ENCODE measurements at regions not wholly inside any gene's neighbourhood (a gene's known extent, or its start where the extent isn't known, plus 50 kb on each side); places are given as distances from the start of the nearest gene placed in this dataset.
A peak's percentile ranks its signal among the peaks of the same experiment; 100 is the strongest.

DNA sequence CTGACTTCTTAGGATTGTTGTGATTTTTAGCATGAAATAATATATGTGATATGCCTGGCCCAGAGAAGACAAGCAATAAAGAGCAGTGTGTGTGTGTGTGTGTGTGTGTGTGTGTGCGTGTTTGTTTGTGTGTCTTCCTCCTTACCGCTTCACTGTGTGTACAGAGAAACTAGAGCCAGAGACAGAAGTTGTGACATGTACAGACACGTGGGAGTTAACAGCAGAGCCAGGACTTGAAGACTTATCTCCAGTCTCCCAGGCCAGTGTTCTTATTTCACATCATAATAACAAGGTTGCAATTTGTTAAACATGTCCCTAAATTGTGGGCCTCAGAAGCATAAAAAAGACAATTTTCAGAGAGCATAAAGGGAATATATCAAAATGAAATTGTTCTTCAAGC, 192.0 kb upstream of the JUN start:
- DNase-seq (ENCODE audit: low spot score) (no peak), ATAC-seq (ENCODE audit: low read depth) (peak; percentile 61; the same call in 2 of the 3 replicates)
- TF ChIP-seq, protein P1, sequence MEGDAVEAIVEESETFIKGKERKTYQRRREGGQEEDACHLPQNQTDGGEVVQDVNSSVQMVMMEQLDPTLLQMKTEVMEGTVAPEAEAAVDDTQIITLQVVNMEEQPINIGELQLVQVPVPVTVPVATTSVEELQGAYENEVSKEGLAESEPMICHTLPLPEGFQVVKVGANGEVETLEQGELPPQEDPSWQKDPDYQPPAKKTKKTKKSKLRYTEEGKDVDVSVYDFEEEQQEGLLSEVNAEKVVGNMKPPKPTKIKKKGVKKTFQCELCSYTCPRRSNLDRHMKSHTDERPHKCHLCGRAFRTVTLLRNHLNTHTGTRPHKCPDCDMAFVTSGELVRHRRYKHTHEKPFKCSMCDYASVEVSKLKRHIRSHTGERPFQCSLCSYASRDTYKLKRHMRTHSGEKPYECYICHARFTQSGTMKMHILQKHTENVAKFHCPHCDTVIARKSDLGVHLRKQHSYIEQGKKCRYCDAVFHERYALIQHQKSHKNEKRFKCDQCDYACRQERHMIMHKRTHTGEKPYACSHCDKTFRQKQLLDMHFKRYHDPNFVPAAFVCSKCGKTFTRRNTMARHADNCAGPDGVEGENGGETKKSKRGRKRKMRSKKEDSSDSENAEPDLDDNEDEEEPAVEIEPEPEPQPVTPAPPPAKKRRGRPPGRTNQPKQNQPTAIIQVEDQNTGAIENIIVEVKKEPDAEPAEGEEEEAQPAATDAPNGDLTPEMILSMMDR (IDR thresholded peaks at IDR 0.05; ENCODE audit: poor library complexity, severe bottlenecking), result no peak
- Histone ChIP-seq H3K27ac (ENCODE audit: poor library complexity, severe bottlenecking) (no peak overlapping the region), H3K27me3 (ENCODE audit: insufficient read depth, poor library complexity, severe bottlenecking) (no peaks in the 10 kb centered on the region), H3K4me1 (ENCODE audit: insufficient read depth, poor library complexity, severe bottlenecking) (peaks cover 8% of the 10 kb centered on the region), H3K9me3 (ENCODE audit: severe bottlenecking) (no peaks in the 10 kb centered on the region), H3K36me3 (ENCODE audit: low read depth) (no peaks in the 10 kb centered on the region), H3K4me3 (ENCODE audit: severe bottlenecking) (no peak overlapping the region)

DNA sequence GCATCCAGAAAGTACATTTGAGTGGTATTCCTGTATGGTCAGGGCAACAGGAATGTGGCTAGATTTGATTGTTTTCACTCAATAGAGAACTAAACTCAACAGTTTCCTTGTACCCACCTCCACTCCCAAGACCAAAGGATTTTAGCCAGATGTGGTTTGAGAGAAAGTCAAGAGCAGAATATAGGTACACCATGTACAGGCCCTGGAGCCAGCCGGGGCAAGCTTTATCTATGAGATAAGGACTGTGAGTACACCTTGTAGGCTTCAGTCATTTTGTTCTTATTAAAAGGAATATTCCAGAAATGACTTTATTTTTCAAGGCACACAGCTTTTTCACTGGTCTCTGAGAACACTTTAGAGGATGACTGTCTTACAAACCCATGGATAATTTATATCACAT, 192.4 kb upstream of the JUN start:
- peaks cover 8% of the 10 kb centered on the region for H3K4me1 ChIP-seq (ENCODE audit: insufficient read depth, poor library complexity, severe bottlenecking)
- H3K27ac ChIP-seq (ENCODE audit: poor library complexity, severe bottlenecking), result no peak overlapping the region
- DNase-seq (ENCODE audit: low spot score) (no peak), ATAC-seq (ENCODE audit: low read depth) (no peak)
- no peak overlapping the region for H3K4me3 ChIP-seq (ENCODE audit: severe bottlenecking)
- no peaks in the 10 kb centered on the region for H3K36me3 ChIP-seq (ENCODE audit: low read depth)
- H3K9me3 ChIP-seq (ENCODE audit: severe bottlenecking), result no peaks in the 10 kb centered on the region
- TF ChIP-seq, protein P1 (IDR thresholded peaks at IDR 0.05; ENCODE audit: poor library complexity, severe bottlenecking), result no peak
- no peaks in the 10 kb centered on the region for H3K27me3 ChIP-seq (ENCODE audit: insufficient read depth, poor library complexity, severe bottlenecking)

DNA sequence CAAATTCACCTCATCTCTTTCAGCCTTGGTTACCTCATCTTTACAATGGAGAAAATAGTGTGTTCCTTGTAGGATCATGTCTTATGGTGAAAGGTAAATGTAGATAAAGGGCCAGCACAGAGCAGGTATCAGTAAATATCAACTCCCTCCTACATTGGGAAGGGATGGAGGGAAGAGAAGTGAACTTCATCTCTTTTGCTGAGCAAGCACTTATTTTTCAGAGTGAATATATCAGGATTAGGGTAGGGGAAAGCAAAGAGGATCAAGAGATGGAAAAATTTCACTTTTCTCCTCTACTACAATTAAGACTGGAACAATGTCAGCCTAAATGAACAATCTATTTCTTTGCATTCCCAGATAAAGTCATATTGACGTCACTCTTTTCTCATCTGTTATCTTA, 193.8 kb upstream of the JUN start:
- DNase-seq (ENCODE audit: low spot score), result no peak
- Histone ChIP-seq H3K27me3 (ENCODE audit: insufficient read depth, poor library complexity, severe bottlenecking) (no peaks in the 10 kb centered on the region), H3K36me3 (ENCODE audit: low read depth) (no peaks in the 10 kb centered on the region), H3K4me1 (ENCODE audit: insufficient read depth, poor library complexity, severe bottlenecking) (peaks cover 8% of the 10 kb centered on the region), H3K27ac (ENCODE audit: poor library complexity, severe bottlenecking) (no peak overlapping the region), H3K9me3 (ENCODE audit: severe bottlenecking) (no peaks in the 10 kb centered on the region), H3K4me3 (ENCODE audit: severe bottlenecking) (no peak overlapping the region)
- TF ChIP-seq, protein P1 (IDR thresholded peaks at IDR 0.05; ENCODE audit: poor library complexity, severe bottlenecking), result no peak
- ATAC-seq (ENCODE audit: low read depth), result no peak

DNA sequence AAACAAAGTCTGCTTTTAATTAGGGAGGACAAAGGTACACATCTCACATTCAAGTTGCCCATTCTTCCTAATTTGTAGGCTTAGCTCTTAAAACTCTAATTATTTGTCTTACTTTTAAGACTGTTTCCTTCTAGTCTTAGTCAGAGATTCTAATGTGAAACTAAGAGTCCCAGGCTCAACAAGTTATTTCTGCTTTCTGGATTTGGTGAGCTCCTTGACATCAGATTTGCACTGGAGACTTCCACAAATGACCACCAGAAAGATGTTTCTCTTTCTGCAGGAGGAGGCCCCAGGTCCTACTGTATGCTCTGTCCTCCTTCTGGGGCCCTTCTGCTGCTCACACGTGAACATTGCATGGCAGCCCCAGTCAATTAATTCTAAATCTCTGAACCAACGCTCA, 194.2 kb upstream of the JUN start:
- Histone ChIP-seq H3K9me3 (ENCODE audit: severe bottlenecking) (no peaks in the 10 kb centered on the region), H3K27me3 (ENCODE audit: insufficient read depth, poor library complexity, severe bottlenecking) (no peaks in the 10 kb centered on the region), H3K4me3 (ENCODE audit: severe bottlenecking) (no peak overlapping the region), H3K36me3 (ENCODE audit: low read depth) (no peaks in the 10 kb centered on the region), H3K27ac (ENCODE audit: poor library complexity, severe bottlenecking) (no peak overlapping the region), H3K4me1 (ENCODE audit: insufficient read depth, poor library complexity, severe bottlenecking) (peaks cover 8% of the 10 kb centered on the region)
- ATAC-seq (ENCODE audit: low read depth) (no peak), DNase-seq (ENCODE audit: low spot score) (no peak)
- TF ChIP-seq, protein P1 (IDR thresholded peaks at IDR 0.05; ENCODE audit: poor library complexity, severe bottlenecking), result no peak

DNA sequence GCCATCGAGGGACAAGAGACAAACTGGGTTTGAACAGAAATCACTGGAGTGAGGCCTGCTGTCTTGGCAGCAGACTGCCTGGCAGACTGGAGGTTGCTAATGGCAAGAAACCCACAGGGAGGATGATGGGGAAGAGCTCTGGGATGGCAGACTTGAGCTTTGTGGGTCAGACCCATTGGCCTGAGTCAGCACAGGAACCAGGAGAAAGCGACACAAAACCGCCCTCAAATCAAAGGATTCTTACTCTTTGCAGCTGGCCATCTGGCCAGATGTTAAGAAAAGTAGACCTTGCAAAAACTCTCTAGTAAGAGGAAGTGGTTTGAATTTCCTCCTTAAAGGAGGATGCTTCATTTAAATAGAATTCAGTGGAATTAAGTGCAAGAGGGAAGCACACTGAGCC, 195.2 kb upstream of the JUN start:
- H3K36me3 ChIP-seq (ENCODE audit: low read depth), result no peaks in the 10 kb centered on the region
- ATAC-seq (ENCODE audit: low read depth), result no peak
- H3K27ac ChIP-seq (ENCODE audit: poor library complexity, severe bottlenecking), result no peak overlapping the region

More for the DNA sequence above, 195.2 kb upstream of the JUN start:
- no peak overlapping the region for H3K4me3 ChIP-seq (ENCODE audit: severe bottlenecking)
- TF ChIP-seq, protein P1 (IDR thresholded peaks at IDR 0.05; ENCODE audit: poor library complexity, severe bottlenecking), result no peak
- H3K27me3 ChIP-seq (ENCODE audit: insufficient read depth, poor library complexity, severe bottlenecking), result no peaks in the 10 kb centered on the region
- H3K9me3 ChIP-seq (ENCODE audit: severe bottlenecking), result no peaks in the 10 kb centered on the region
- no peak for DNase-seq (ENCODE audit: low spot score)
- peaks cover 8% of the 10 kb centered on the region for H3K4me1 ChIP-seq (ENCODE audit: insufficient read depth, poor library complexity, severe bottlenecking)
